Dendritic cell treated with granulocyte-macrophage colony-stimulating factor and Interleukin-4, amounts not matched to agents 40 ng/mL and 50 ng/mL, for 4 days (primary cell): ENCODE measurements at regions not wholly inside any gene's neighbourhood (a gene's known extent, or its start where the extent isn't known, plus 50 kb on each side); places are given as distances from the start of the nearest gene placed in this dataset.

Experiments
- H3K27ac Mint-ChIP-seq: one replicate; pipeline ENCODE4 v1.8.0; 2022; ENCODE audit warnings: mild to moderate bottlenecking, mixed read lengths
- H3K27me3 Mint-ChIP-seq: one replicate; pipeline ENCODE4 v1.8.0; 2022; ENCODE audit warnings: mild to moderate bottlenecking, mixed read lengths
- H3K36me3 Mint-ChIP-seq: one replicate; pipeline ENCODE4 v1.8.0; 2022; ENCODE audit warnings: low read depth, mixed read lengths
- H3K4me1 Mint-ChIP-seq: one replicate; pipeline ENCODE4 v1.8.0; 2022; ENCODE audit warnings: low read depth, mixed read lengths
- H3K4me3 Mint-ChIP-seq: one replicate; pipeline ENCODE4 v1.8.0; 2022; ENCODE audit warnings: mild to moderate bottlenecking, moderate library complexity, mixed read lengths
- H3K9me3 Mint-ChIP-seq: one replicate; pipeline ENCODE4 v1.8.0; 2022; ENCODE audit warnings: mixed read lengths
- intact Hi-C: fragments of 100-400 bp; cut with micrococcal nuclease; formaldehyde crosslinking; loops from one replicate; pipeline ENCODE4 v1.15.0; 2022

GRCh38 chr2:188902901-188903491 lies 71.2 kb upstream of the COL3A1 start:
- Mint-ChIP-seq H3K36me3 (no peaks in the 10 kb centered on the region), H3K27me3 (no peaks in the 10 kb centered on the region), H3K4me3 (no peak overlapping the region), H3K9me3 (peaks cover 24% of the 10 kb centered on the region), H3K4me1 (no peaks in the 10 kb centered on the region), H3K27ac (no peak overlapping the region)
- intact Hi-C loops: no loop called here

- Mint-ChIP-seq H3K9me3 (peaks cover 31% of the 10 kb centered on the region), H3K4me3 (no peak overlapping the region), H3K27ac (no peak overlapping the region), H3K36me3 (no peaks in the 10 kb centered on the region), H3K27me3 (no peaks in the 10 kb centered on the region), H3K4me1 (no peaks in the 10 kb centered on the region)
- intact Hi-C loops: no loop called here
These were observed 70.4 kb upstream of the COL3A1 start for GRCh38 chr2:188903740-188904139.

DNA sequence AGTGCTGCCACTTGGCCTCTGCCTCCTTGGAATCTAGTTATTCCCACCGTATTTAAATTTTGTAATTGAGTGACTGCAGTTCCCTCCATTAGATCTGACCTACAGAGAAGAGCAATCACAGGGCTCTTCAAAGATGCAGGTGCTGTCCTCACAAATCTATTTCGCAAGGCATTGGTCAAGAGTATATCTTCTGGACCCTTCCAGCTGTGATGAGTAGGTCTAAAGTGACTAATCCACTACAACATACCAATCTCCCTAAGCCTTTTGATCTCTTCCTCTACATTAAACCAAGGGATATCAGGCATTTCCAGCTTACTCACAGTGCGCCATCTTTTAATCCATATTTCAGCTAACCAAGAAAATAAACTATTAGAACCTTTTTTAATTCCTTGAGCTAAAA lies 65.1 kb upstream of the COL3A1 start:
- Mint-ChIP-seq H3K36me3 (no peaks in the 10 kb centered on the region), H3K4me3 (no peak overlapping the region), H3K27ac (no peak overlapping the region), H3K4me1 (no peaks in the 10 kb centered on the region), H3K27me3 (no peaks in the 10 kb centered on the region), H3K9me3 (peaks cover 58% of the 10 kb centered on the region)
- intact Hi-C loops: no loop called here

GRCh38 chr2:188916736-188917135 lies 57.4 kb upstream of the COL3A1 start:
- H3K4me3 Mint-ChIP-seq: no peak overlapping the region
- peaks cover 38% of the 10 kb centered on the region for H3K9me3 Mint-ChIP-seq
- intact Hi-C loops: no loop called here
- no peaks in the 10 kb centered on the region for H3K27me3 Mint-ChIP-seq
- no peak overlapping the region for H3K27ac Mint-ChIP-seq
- H3K4me1 Mint-ChIP-seq: no peaks in the 10 kb centered on the region
- no peaks in the 10 kb centered on the region for H3K36me3 Mint-ChIP-seq

- no peak overlapping the region for H3K4me3 Mint-ChIP-seq
- no peak overlapping the region for H3K27ac Mint-ChIP-seq
- no peaks in the 10 kb centered on the region for H3K27me3 Mint-ChIP-seq
- H3K4me1 Mint-ChIP-seq: no peaks in the 10 kb centered on the region
- no peaks in the 10 kb centered on the region for H3K36me3 Mint-ChIP-seq
- peaks cover 35% of the 10 kb centered on the region for H3K9me3 Mint-ChIP-seq
- intact Hi-C loops: no loop called here
These were observed 56.5 kb upstream of the COL3A1 start for GRCh38 chr2:188917632-188918031.

- H3K27ac Mint-ChIP-seq: no peak overlapping the region
- H3K27me3 Mint-ChIP-seq: no peaks in the 10 kb centered on the region
- peaks cover 35% of the 10 kb centered on the region for H3K9me3 Mint-ChIP-seq
- H3K4me3 Mint-ChIP-seq: no peak overlapping the region
- no peaks in the 10 kb centered on the region for H3K4me1 Mint-ChIP-seq
- intact Hi-C loops: no loop called here
- no peaks in the 10 kb centered on the region for H3K36me3 Mint-ChIP-seq
These were observed 54.3 kb upstream of the COL3A1 start for GRCh38 chr2:188919824-188920223.

DNA sequence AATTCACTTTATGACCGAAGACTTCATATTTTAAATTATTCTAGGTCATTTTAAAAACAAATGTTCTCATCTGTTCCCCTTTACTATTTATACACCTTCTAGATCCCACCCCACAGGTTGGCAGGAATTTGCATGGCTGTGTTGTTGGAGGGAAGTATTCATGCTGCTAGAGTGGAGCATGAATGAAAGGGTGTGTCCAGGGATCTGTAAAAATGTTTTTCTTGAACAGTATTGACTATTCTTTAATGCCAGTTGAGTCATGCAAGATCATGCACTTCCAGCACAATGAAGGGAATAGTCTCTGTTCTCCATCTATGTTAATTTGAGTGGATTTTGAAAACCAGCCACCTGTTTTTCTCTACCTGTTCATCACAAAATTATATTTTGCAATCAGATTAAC lies 52.0 kb upstream of the COL3A1 start:
- intact Hi-C loops: no loop called here
- Mint-ChIP-seq H3K36me3 (no peaks in the 10 kb centered on the region), H3K4me3 (no peak overlapping the region), H3K27ac (no peak overlapping the region), H3K9me3 (peaks cover 51% of the 10 kb centered on the region), H3K27me3 (no peaks in the 10 kb centered on the region), H3K4me1 (no peaks in the 10 kb centered on the region)
